PFSK-1 (cell line): ENCODE measurements at regions not wholly inside any gene's neighbourhood (a gene's known extent, or its start where the extent isn't known, plus 50 kb on each side); places are given as distances from the start of the nearest gene placed in this dataset.

ENCODE experiments used
- FOXP2 ChIP-seq: optimal IDR thresholded peaks from 2 replicates; pipeline ENCODE3; 2011; ENCODE audit warnings: borderline replicate concordance, control low read depth, inconsistent platforms; ENCODE audit not compliant: insufficient read depth; ENCODE audit errors: extremely low read length, extremely low read depth
- POLR2AphosphoS5 ChIP-seq: IDR thresholded peaks from 2 replicates; pipeline ENCODE4 v1.6.1; 2012; ENCODE audit warnings: low read depth, mild to moderate bottlenecking, control low read depth, low read length, moderate library complexity
- SIN3A ChIP-seq: IDR thresholded peaks from 2 replicates; pipeline ENCODE4 v1.6.1; 2012; ENCODE audit warnings: mild to moderate bottlenecking, low read length, moderate library complexity, borderline replicate concordance; ENCODE audit not compliant: insufficient read depth
- TAF1 ChIP-seq: IDR thresholded peaks from 2 replicates; pipeline ENCODE4 v1.6.1; 2012; ENCODE audit warnings: low read length, control low read depth, borderline replicate concordance; ENCODE audit not compliant: insufficient read depth
- TF ChIP-seq, protein P1 (sequence below), 2 experiments: IDR thresholded peaks; 2 replicates each; pipeline versions ENCODE4 v1.6.1 to v1.8.0; 2011 to 2012; ENCODE audit warnings: low read depth in 2 of 2, low read length in 2 of 2, control low read depth in 1 of 2, inconsistent platforms in 1 of 2, mild to moderate bottlenecking in 1 of 2, moderate library complexity in 1 of 2; ENCODE audit not compliant: insufficient read depth in 1 of 2

DNA sequence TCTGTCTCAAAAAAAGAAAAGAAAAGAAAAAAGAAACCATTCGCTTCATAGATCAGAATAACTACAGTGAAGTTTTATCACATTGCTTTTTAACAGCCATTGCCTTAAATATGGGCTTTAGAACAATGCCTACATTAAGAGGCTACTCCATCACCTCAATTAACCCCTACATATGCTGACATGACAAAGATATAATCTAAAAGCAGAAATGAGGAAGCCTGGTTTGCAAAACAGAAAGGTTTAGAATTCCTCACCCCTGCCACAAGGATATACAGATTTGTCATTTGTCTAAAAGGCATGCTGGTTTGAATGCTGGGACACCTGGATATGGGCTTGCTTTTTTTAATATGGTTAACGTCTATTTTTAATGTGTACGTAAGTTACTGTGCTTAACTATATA is 1353.0 kb upstream of the C9orf72 start:
- TF ChIP-seq, protein P1, sequence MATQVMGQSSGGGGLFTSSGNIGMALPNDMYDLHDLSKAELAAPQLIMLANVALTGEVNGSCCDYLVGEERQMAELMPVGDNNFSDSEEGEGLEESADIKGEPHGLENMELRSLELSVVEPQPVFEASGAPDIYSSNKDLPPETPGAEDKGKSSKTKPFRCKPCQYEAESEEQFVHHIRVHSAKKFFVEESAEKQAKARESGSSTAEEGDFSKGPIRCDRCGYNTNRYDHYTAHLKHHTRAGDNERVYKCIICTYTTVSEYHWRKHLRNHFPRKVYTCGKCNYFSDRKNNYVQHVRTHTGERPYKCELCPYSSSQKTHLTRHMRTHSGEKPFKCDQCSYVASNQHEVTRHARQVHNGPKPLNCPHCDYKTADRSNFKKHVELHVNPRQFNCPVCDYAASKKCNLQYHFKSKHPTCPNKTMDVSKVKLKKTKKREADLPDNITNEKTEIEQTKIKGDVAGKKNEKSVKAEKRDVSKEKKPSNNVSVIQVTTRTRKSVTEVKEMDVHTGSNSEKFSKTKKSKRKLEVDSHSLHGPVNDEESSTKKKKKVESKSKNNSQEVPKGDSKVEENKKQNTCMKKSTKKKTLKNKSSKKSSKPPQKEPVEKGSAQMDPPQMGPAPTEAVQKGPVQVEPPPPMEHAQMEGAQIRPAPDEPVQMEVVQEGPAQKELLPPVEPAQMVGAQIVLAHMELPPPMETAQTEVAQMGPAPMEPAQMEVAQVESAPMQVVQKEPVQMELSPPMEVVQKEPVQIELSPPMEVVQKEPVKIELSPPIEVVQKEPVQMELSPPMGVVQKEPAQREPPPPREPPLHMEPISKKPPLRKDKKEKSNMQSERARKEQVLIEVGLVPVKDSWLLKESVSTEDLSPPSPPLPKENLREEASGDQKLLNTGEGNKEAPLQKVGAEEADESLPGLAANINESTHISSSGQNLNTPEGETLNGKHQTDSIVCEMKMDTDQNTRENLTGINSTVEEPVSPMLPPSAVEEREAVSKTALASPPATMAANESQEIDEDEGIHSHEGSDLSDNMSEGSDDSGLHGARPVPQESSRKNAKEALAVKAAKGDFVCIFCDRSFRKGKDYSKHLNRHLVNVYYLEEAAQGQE (IDR thresholded peaks at IDR 0.05; ENCODE audit: insufficient read depth in 1 of 2, low read depth in 2 of 2, low read length in 2 of 2) = no peak
- TF ChIP-seq POLR2AphosphoS5 (no peak), TAF1 (no peak), SIN3A (no peak), FOXP2 (no peak)

DNA sequence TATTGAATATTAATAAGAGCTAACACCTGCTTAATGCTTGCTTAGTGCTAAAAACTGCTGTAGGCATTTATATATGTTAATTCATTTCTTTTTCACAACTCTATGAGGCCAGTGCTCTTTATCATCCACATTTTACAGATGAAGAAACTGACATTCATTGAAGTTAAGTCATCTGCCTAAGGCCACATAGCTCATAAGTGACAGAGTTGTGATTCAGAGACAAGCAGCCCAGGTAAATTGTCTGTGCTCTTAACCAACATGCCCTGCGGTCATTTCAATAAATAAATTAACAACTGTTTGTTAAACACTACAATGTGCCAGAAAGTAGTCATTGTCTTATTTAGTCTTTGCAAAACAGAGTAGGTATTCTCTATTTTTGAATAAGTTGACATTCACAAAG is 1354.4 kb upstream of the C9orf72 start:
- TF ChIP-seq FOXP2 (no peak), POLR2AphosphoS5 (no peak), SIN3A (no peak), TAF1 (no peak)
- TF ChIP-seq, protein P1 (IDR thresholded peaks at IDR 0.05; ENCODE audit: insufficient read depth in 1 of 2, low read depth in 2 of 2, low read length in 2 of 2) = no peak

DNA sequence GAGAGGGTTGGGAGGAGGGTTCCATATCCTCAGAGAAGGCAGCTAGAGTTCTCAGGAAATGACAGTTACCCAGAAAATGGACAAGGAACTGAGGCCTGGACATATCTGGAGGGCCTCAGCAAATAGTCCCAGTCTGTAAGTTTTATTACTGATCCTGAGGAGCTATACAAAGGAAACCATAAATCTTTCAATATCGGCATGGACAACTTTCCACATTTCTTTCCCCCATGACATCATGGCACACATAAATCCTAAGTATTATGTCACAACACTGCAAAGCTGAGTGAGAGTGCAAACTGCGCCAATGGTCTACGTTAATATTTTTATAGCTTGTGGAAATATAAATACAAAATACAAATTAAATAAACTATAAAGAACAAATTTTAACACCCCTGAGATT is 1356.2 kb upstream of the C9orf72 start:
- TF ChIP-seq SIN3A (no peak), POLR2AphosphoS5 (no peak), FOXP2 (no peak), TAF1 (no peak)
- TF ChIP-seq, protein P1 (IDR thresholded peaks at IDR 0.05; ENCODE audit: insufficient read depth in 1 of 2, low read depth in 2 of 2, low read length in 2 of 2) = no peak

DNA sequence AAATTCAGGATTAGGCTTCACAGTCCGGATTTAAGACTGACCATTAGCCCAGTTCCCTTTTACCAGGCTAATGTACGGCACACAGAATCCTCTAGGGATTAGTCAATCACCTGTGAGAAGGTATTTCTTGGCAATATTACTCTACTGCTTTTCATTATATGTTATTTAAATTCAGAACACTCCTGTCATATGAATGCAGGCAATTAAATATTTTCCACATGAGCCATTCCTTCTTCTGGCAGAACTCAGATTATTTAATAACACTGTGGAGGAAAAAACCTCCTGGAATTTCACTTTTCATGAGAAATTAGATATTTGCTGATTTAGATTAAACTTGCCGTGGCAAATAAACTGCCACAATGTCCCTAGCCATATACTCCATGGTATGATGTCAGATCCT is 1357.5 kb upstream of the C9orf72 start:
- TF ChIP-seq, protein P1 (IDR thresholded peaks at IDR 0.05; ENCODE audit: insufficient read depth in 1 of 2, low read depth in 2 of 2, low read length in 2 of 2) = no peak
- TF ChIP-seq POLR2AphosphoS5 (no peak), SIN3A (no peak), FOXP2 (no peak), TAF1 (no peak)

DNA sequence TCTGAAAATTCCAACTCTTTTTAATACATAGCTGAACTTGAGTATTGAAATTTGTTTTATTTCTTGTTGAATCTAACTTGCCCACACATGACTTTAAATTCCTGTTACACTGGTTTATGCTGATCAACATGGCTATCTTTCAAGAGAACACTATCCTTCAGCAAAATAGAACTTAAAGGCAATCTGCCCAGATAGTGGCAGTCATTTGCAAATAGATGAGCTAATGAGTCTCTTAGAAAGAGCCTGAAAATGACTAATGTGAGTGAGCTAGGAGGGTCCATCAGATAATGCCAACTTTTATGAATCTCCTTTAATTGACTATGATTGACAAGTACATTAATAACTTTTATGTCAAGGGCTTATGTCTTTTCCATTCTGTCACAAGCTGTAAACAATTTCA is 1360.8 kb upstream of the C9orf72 start:
- no peak for TF ChIP-seq TAF1
- TF ChIP-seq, protein P1 (IDR thresholded peaks at IDR 0.05; ENCODE audit: insufficient read depth in 1 of 2, low read depth in 2 of 2, low read length in 2 of 2) = no peak
- TF ChIP-seq FOXP2 = no peak
- TF ChIP-seq SIN3A = no peak
- no peak for TF ChIP-seq POLR2AphosphoS5
